ENCODE measurements at regions not wholly inside any gene's neighbourhood (a gene's known extent, or its start where the extent isn't known, plus 50 kb on each side); places are given as distances from the start of the nearest gene placed in this dataset.

DNA sequence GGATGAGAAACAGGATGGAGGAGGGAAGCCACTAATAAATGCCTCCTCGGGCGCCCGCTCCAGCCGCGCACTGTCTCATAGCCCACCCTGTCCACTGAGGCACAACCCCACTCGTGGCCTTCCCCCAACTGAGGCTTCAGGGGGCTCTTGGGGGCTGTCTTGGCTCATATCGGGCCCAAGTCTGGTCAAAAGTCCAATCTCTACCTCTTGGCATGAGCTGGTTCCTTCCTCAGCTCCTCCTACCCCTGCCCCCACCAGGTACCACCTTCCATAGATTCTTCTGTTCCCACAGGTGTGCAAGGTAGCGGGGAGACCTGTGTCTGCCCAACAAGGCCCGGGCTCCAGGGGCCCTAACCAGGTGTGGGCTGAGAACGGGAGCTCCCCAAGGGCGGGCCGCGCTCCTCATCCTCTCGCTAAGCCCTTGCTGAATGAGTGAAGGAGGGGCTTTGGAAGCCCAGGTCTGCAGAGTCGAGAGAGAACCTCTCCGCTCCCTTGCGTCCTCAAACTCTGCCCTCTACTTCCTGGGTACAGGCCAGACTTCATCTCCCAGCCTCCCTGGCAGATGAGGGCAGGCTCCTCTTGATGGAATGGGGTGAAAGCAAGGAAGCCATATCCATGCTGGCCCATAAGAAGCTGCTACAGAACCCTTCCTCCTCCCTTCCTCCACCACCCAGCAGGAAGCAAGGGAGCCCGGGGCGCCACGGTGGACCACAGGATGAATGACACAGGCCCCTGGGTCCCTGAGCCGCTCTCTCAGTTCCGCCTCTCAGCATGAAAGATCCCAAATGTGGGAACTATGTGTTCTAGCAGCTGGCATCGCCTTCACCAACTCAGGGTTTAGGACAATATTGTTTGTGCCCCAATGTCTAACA, 74.7 kb downstream of the PSMG1 start:
- Histone ChIP-seq H3K79me2 (ENCODE audit: low read depth) (no peaks in the 10 kb centered on the region), H3K9me2 (ENCODE audit: insufficient read depth) (no peaks in the 10 kb centered on the region), H3K4me2 (no peak overlapping the region), H4K20me1 (ENCODE audit: insufficient read depth) (no peaks in the 10 kb centered on the region), H3F3A (ENCODE audit: insufficient read depth, low read depth) (no peaks in the 10 kb centered on the region), H3K27ac (no peak overlapping the region), H3K4me3 (no peak overlapping the region), H2AFZ (no peak overlapping the region), H3K36me3 (ENCODE audit: low read depth) (no peaks in the 10 kb centered on the region), H3K4me1 (replicated peaks; ENCODE audit: insufficient read depth) (no peaks in the 10 kb centered on the region), H3K27me3 (ENCODE audit: insufficient read depth, low read depth) (no peaks in the 10 kb centered on the region), H3K9me3 (ENCODE audit: insufficient read depth, low read depth) (no peaks in the 10 kb centered on the region)
- DNase-seq: no peak
- CTCF ChIA-PET: no interaction called here
- no TSS peak for BruUV-seq (replicated peaks)
- intact Hi-C loops (cut with micrococcal nuclease; ENCODE audit: unreplicated experiment): no loop called here
- TF ChIP-seq CTCF (conservative IDR thresholded peaks at IDR 0.05) (no peak), EZH2 (IDR thresholded peaks at IDR 0.05; ENCODE audit: low read depth) (no peak)
- POLR2A ChIA-PET (ENCODE audit: unreplicated experiment): no interaction called here

- Histone ChIP-seq H3K9me3 (ENCODE audit: insufficient read depth, low read depth) (no peaks in the 10 kb centered on the region), H3K4me1 (replicated peaks; ENCODE audit: insufficient read depth) (no peaks in the 10 kb centered on the region), H3K9me2 (ENCODE audit: insufficient read depth) (no peaks in the 10 kb centered on the region), H3K36me3 (ENCODE audit: low read depth) (no peaks in the 10 kb centered on the region), H3K27me3 (ENCODE audit: insufficient read depth, low read depth) (no peaks in the 10 kb centered on the region), H3K4me2 (no peak overlapping the region), H3K27ac (no peak overlapping the region), H3K4me3 (no peak overlapping the region), H2AFZ (no peak overlapping the region), H3F3A (ENCODE audit: insufficient read depth, low read depth) (no peaks in the 10 kb centered on the region), H4K20me1 (ENCODE audit: insufficient read depth) (no peaks in the 10 kb centered on the region), H3K79me2 (ENCODE audit: low read depth) (no peaks in the 10 kb centered on the region)
- no TSS peak for BruUV-seq (replicated peaks)
- no peak for DNase-seq
- ChIA-PET CTCF (no interaction called here), POLR2A (ENCODE audit: unreplicated experiment) (no interaction called here)
- TF ChIP-seq CTCF (conservative IDR thresholded peaks at IDR 0.05) (no peak), EZH2 (IDR thresholded peaks at IDR 0.05; ENCODE audit: low read depth) (no peak)
- intact Hi-C loops (cut with micrococcal nuclease; ENCODE audit: unreplicated experiment): no loop called here
These were observed 75.5 kb downstream of the PSMG1 start for GRCh38 chr21:39107739-39108138.

- Histone ChIP-seq H3K27ac (no peak overlapping the region), H3K4me3 (no peak overlapping the region), H3K9me2 (ENCODE audit: insufficient read depth) (no peaks in the 10 kb centered on the region), H3K36me3 (ENCODE audit: low read depth) (no peaks in the 10 kb centered on the region), H3K4me1 (replicated peaks; ENCODE audit: insufficient read depth) (no peaks in the 10 kb centered on the region), H3K79me2 (ENCODE audit: low read depth) (no peaks in the 10 kb centered on the region), H3F3A (ENCODE audit: insufficient read depth, low read depth) (no peaks in the 10 kb centered on the region), H3K27me3 (ENCODE audit: insufficient read depth, low read depth) (no peaks in the 10 kb centered on the region), H3K4me2 (no peak overlapping the region), H2AFZ (no peak overlapping the region), H4K20me1 (ENCODE audit: insufficient read depth) (no peaks in the 10 kb centered on the region), H3K9me3 (ENCODE audit: insufficient read depth, low read depth) (no peaks in the 10 kb centered on the region)
- DNase-seq: no peak
- intact Hi-C loops (cut with micrococcal nuclease; ENCODE audit: unreplicated experiment): no loop called here
- TF ChIP-seq EZH2 (IDR thresholded peaks at IDR 0.05; ENCODE audit: low read depth) (no peak), CTCF (conservative IDR thresholded peaks at IDR 0.05) (no peak)
- POLR2A ChIA-PET (ENCODE audit: unreplicated experiment): no interaction called here
- BruUV-seq (replicated peaks): no TSS peak
- CTCF ChIA-PET: no interaction called here
These were observed 76.3 kb downstream of the PSMG1 start for GRCh38 chr21:39106881-39107462.

All from PC-9 (cell line).